RCC 7860 (cell line): ENCODE measurements at regions not wholly inside any gene's neighbourhood (a gene's known extent, or its start where the extent isn't known, plus 50 kb on each side); places are given as distances from the start of the nearest gene placed in this dataset.
"Not testable (repeated sequence)": the region's sequence is repeated elsewhere in the genome, so short reads cannot be mapped to it uniquely, and the experiment has no call there.

ENCODE experiments used
- DNase-seq: peaks from one replicate; pipeline ENCODE4 v3.0.0-alpha.2; 2015; ENCODE audit warnings: low spot score
- FAIRE-seq: peaks from 2 replicates; lab custom pipeline; 2012; peaks lifted over from hg19 to GRCh38; lab: Jason Lieb, UNC

- FAIRE-seq (no peak), DNase-seq (no peak)
Measured at GRCh38 chr7:119223930-119224329, 999.4 kb downstream of the ANKRD7 start.

- DNase-seq (no peak), FAIRE-seq (no peak)
Measured at GRCh38 chr7:119228482-119228881, 1004.0 kb downstream of the ANKRD7 start.

- DNase-seq (no peak), FAIRE-seq (no peak)
Measured at GRCh38 chr7:119232091-119232490, 1007.6 kb downstream of the ANKRD7 start.

- FAIRE-seq: no peak
Measured at GRCh38 chr7:119233015-119233414, 1008.5 kb downstream of the ANKRD7 start.

GRCh38 chr7:119252962-119253361 is 1020.0 kb upstream of the KCND2 start:
- DNase-seq: no peak
- FAIRE-seq: no peak

More at GRCh38 chr7:119233015-119233414, 1008.5 kb downstream of the ANKRD7 start:
- no peak for DNase-seq

GRCh38 chr7:119254742-119255141 is 1018.2 kb upstream of the KCND2 start:
- DNase-seq: no peak
- no peak for FAIRE-seq

GRCh38 chr7:119256001-119256400 is 1017.0 kb upstream of the KCND2 start:
- no peak for FAIRE-seq
- no peak for DNase-seq

- DNase-seq (no peak), FAIRE-seq (no peak)
Measured at GRCh38 chr7:119256446-119257131, 1016.4 kb upstream of the KCND2 start.

- not testable (repeated sequence) for FAIRE-seq, DNase-seq
Measured at GRCh38 chr7:119266790-119267189, 1006.2 kb upstream of the KCND2 start.

- FAIRE-seq: peak; percentile 14
- DNase-seq: peak; percentile 59
Measured at GRCh38 chr7:119270045-119270464, 1002.9 kb upstream of the KCND2 start.

GRCh38 chr7:119270644-119271043 is 1002.3 kb upstream of the KCND2 start:
- DNase-seq (no peak), FAIRE-seq (no peak)

GRCh38 chr7:119271147-119271779 is 1001.7 kb upstream of the KCND2 start:
- FAIRE-seq (no peak), DNase-seq (no peak)

- FAIRE-seq: no peak
Measured at GRCh38 chr7:119281181-119281846, 991.7 kb upstream of the KCND2 start.

GRCh38 chr7:119283353-119283752 is 989.6 kb upstream of the KCND2 start:
- FAIRE-seq (no peak), DNase-seq (no peak)

More at GRCh38 chr7:119281181-119281846, 991.7 kb upstream of the KCND2 start:
- no peak for DNase-seq

- DNase-seq (no peak), FAIRE-seq (no peak)
Measured at GRCh38 chr7:119288416-119288815, 984.6 kb upstream of the KCND2 start.

- not testable (repeated sequence) for FAIRE-seq, DNase-seq
Measured at GRCh38 chr7:119300341-119300740, 972.6 kb upstream of the KCND2 start.

- DNase-seq: no peak
- FAIRE-seq: no peak
Measured at GRCh38 chr7:119320316-119320715, 952.7 kb upstream of the KCND2 start.

GRCh38 chr7:119329715-119330114 is 943.3 kb upstream of the KCND2 start:
- FAIRE-seq (no peak), DNase-seq (no peak)

- DNase-seq (no peak), FAIRE-seq (no peak)
Measured at GRCh38 chr7:119335405-119335804, 937.6 kb upstream of the KCND2 start.

- DNase-seq: no peak
- FAIRE-seq: no peak
Measured at GRCh38 chr7:119341822-119342221, 931.2 kb upstream of the KCND2 start.

GRCh38 chr7:119343289-119343688 is 929.7 kb upstream of the KCND2 start:
- no peak for DNase-seq
- FAIRE-seq: no peak

GRCh38 chr7:119344466-119344865 is 928.5 kb upstream of the KCND2 start:
- FAIRE-seq (no peak), DNase-seq (no peak)
